IgD-negative memory B cell (primary cell): ENCODE measurements at regions not wholly inside any gene's neighbourhood (a gene's known extent, or its start where the extent isn't known, plus 50 kb on each side); places are given as distances from the start of the nearest gene placed in this dataset.
"Not testable (repeated sequence)": the region's sequence is repeated elsewhere in the genome, so short reads cannot be mapped to it uniquely, and the experiment has no call there.

Experiments used
- H3K27ac Mint-ChIP-seq, 3 donors: one replicate each; pipeline ENCODE4 v1.8.0; 2020 to 2022; ENCODE audit warnings: mild to moderate bottlenecking in 3 of 3, mixed read lengths in 3 of 3, moderate library complexity in 1 of 3
- H3K27me3 Mint-ChIP-seq: one replicate; pipeline ENCODE4 v1.8.0; 2021; ENCODE audit warnings: mixed read lengths
- H3K36me3 Mint-ChIP-seq: one replicate; pipeline ENCODE4 v1.8.0; 2020; ENCODE audit warnings: mild to moderate bottlenecking, mixed read lengths
- H3K4me1 Mint-ChIP-seq, 3 donors: one replicate each; pipeline ENCODE4 v1.8.0; 2020 to 2022; ENCODE audit warnings: mixed read lengths in 3 of 3, mild to moderate bottlenecking in 1 of 3
- H3K4me3 Mint-ChIP-seq, 4 donors: one replicate each; pipeline ENCODE4 v1.8.0; 2020 to 2022; ENCODE audit warnings: mild to moderate bottlenecking in 4 of 4, mixed read lengths in 4 of 4, moderate library complexity in 3 of 4
- H3K9me3 Mint-ChIP-seq, 3 donors: one replicate each; pipeline ENCODE4 v1.8.0; 2020 to 2021; ENCODE audit warnings: mixed read lengths in 3 of 3, mild to moderate bottlenecking in 1 of 3

DNA sequence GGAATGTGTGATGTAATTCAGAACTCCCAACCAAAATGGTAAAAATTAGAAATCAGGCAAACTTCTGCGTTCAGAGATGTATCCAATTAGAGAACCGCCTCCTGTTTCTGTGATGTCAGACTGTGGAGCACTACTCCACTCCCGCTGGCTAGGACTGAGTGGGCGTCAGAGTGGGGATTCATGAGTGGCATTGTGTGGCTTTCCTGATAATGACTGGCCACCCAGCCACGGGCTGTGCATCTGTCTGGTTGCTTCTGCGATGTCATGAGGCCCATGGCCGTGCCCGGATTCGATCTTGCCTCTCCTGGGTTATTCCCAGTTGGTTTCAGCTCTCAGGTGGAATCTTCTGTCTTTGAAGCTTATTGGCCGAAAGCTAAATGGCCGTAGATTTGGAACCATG lies 87.1 kb upstream of the KCNA1 start:
- Mint-ChIP-seq H3K27me3 (peaks cover 5% of the 10 kb centered on the region), H3K4me1 (peaks cover 29 to 50% (median 43%) of the 10 kb centered on the region in 3 donors), H3K36me3 (peaks cover 1% of the 10 kb centered on the region), H3K27ac (no peak overlapping the region), H3K9me3 (no peaks in the 10 kb centered on the region), H3K4me3 (no peak overlapping the region)

DNA sequence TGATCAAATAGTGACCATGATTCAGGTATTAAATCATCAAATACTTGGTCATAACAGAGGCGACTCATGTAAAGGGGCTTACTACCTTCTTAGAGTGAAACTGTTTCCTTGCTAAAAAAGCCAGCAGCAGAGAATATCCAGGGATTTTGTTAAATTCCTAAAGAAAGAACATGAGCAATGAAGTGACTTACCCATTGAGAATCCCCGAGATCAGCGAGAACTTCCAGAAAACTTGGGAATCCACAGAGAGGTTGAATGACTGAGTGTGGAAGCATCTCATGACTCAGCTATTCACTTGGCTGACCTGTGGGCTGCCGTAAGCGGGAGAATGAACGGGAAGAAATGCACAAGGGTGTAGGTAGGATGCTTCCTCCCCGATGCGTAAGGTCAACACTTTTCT lies 85.3 kb upstream of the KCNA1 start:
- H3K4me1 Mint-ChIP-seq = peaks cover 41 to 58% (median 54%) of the 10 kb centered on the region in 3 donors
- H3K4me3 Mint-ChIP-seq = peak overlapping the region in 1 of 4 donors; percentile 27
- H3K9me3 Mint-ChIP-seq = no peaks in the 10 kb centered on the region
- peaks cover 1% of the 10 kb centered on the region for H3K36me3 Mint-ChIP-seq
- peaks cover 4% of the 10 kb centered on the region for H3K27me3 Mint-ChIP-seq
- H3K27ac Mint-ChIP-seq = no peak overlapping the region

DNA sequence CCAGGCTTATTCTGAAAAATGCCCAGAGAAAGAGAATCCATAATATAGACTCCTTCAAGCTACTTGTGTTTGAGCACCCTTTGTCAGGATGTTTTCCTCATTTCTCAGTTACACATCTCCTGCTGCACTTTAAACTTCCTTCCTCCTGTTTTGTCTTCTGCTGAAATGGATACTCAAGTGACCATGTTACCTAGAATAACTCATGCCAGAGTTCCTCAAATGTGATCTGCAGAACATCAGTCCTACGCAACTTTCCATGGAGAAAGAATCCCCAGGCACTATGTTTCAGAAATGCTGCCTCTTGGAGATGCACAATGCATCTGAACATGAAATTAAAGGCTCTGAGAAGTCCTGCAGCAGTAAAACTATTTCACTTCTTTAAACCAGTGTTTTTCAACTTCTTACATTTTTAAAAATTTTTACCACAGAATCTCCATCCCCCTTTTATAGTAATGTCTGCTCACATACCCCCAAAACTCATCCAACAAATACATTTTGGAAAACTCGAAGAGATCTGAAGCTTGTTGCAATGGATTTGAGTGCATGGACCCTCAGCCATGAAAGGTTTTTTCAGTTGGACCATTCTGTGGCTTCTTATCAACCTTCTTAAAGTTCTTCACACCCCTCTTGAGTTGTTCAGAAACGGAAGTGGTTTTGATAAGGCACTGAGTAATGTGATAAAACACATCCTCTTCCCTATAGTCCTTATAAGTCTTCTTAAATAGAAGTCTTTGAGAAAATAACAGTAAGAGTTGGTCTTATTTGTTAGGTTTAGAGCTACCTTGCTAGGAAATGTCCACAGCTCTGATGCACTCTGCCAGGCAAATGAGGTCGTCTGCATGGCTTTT lies 84.5 kb upstream of the KCNA1 start:
- peaks cover 1% of the 10 kb centered on the region for H3K36me3 Mint-ChIP-seq
- peak overlapping the region in 3 of 4 donors; percentile 2 to 76 (median 63) for H3K4me3 Mint-ChIP-seq
- H3K27me3 Mint-ChIP-seq = peaks cover 2% of the 10 kb centered on the region
- peaks cover 43 to 58% (median 52%) of the 10 kb centered on the region in 3 donors for H3K4me1 Mint-ChIP-seq
- no peaks in the 10 kb centered on the region for H3K9me3 Mint-ChIP-seq
- peak overlapping the region in 1 of 3 donors; percentile 40 for H3K27ac Mint-ChIP-seq

DNA sequence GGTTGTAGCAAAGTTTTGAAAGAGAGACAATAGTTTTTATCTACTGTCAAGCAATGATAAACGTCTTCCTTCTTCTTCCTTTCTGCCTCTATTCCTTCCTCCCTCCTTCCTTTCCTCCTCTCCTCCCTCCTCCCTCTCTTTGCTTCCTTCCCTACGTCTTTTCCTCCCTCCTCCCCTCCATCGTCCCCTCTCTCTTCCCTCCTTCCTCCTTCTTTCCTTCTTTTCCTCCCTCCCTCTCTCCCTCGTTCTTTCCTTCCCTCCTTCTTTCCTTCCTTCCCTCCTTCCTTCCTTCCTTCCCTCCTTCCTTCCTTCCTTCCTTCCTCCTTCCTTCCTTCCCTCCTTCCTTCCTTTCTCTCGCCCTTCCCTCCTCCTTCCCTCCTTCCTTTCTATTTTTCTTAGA lies 82.8 kb upstream of the KCNA1 start:
- Mint-ChIP-seq H3K4me1 (peaks cover 42 to 58% (median 44%) of the 10 kb centered on the region in 3 donors), H3K9me3 (no peaks in the 10 kb centered on the region), H3K27ac (peak overlapping the region in 1 of 3 donors; percentile 41), H3K36me3 (peaks cover 1% of the 10 kb centered on the region), H3K4me3 (peak overlapping the region in 1 of 4 donors; percentile 59), H3K27me3 (peaks cover 2% of the 10 kb centered on the region)

GRCh38 chr12:4828176-4828575 lies 81.5 kb upstream of the KCNA1 start:
- H3K9me3 Mint-ChIP-seq = no peaks in the 10 kb centered on the region
- peaks cover 44 to 62% (median 45%) of the 10 kb centered on the region in 3 donors for H3K4me1 Mint-ChIP-seq
- peaks cover 2% of the 10 kb centered on the region for H3K27me3 Mint-ChIP-seq
- peak overlapping the region; percentile 2 to 92 (median 58) for H3K4me3 Mint-ChIP-seq
- peak overlapping the region in 2 of 3 donors; percentile 83 to 90 for H3K27ac Mint-ChIP-seq
- H3K36me3 Mint-ChIP-seq = peaks cover 1% of the 10 kb centered on the region

DNA sequence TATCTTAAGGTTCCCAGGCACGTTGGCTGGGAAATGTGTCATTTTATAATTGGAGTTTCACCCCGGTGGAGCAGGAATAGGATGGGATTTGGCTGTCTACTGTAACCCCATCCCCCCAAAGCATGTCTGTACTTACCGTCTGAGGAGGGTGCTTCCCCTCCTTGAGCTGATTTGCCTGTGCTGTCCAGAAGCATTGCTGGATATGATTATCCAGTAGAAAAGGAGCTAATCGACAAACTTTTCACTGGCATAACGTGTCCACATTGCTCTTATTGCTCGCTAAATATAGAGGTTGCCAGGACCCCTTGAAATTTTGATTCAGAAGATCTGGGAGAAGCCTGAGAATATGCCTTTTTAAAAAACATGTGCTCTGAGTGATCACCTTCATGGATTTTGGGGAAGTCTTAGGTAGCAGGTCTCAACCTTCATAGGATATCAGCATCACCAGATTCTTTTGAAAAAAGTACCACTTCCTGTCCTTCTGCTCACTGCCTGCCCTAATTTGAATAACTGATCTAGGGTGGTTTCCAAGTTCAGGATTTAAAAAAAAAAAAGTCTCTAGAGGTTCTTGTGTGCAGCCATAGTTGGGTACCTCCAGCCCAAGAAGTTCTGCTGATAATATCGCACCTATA lies 80.4 kb upstream of the KCNA1 start:
- peaks cover 44 to 64% (median 45%) of the 10 kb centered on the region in 3 donors for H3K4me1 Mint-ChIP-seq
- peak overlapping the region; percentile 66 to 92 (median 80) for H3K4me3 Mint-ChIP-seq
- peaks cover 1% of the 10 kb centered on the region for H3K36me3 Mint-ChIP-seq
- H3K27ac Mint-ChIP-seq = peak overlapping the region; percentile 83 to 92 (median 90)
- H3K27me3 Mint-ChIP-seq = peaks cover 2% of the 10 kb centered on the region
- H3K9me3 Mint-ChIP-seq = no peaks in the 10 kb centered on the region

DNA sequence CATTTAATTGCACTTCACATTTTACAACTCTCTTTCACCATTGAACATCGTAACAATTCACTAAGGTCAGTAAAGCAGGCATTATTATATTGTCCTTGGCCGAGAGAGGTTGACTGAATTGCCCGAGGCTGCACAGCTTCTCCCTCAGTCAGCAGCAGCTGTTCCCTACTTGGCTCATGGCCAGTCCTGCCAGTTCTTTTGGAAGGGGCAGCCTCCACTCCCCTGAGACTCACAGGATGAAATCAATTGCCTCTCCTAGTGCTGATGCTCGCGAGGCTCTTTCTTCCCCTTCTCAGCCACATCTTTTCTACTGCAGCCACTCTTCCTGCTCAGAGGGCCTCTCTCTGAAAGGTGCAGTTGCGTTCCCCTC lies 79.9 kb upstream of the KCNA1 start:
- Mint-ChIP-seq H3K4me3 (peak overlapping the region; percentile 66 to 92 (median 80)), H3K27ac (peak overlapping the region; percentile 83 to 92 (median 90)), H3K36me3 (peaks cover 1% of the 10 kb centered on the region)

DNA sequence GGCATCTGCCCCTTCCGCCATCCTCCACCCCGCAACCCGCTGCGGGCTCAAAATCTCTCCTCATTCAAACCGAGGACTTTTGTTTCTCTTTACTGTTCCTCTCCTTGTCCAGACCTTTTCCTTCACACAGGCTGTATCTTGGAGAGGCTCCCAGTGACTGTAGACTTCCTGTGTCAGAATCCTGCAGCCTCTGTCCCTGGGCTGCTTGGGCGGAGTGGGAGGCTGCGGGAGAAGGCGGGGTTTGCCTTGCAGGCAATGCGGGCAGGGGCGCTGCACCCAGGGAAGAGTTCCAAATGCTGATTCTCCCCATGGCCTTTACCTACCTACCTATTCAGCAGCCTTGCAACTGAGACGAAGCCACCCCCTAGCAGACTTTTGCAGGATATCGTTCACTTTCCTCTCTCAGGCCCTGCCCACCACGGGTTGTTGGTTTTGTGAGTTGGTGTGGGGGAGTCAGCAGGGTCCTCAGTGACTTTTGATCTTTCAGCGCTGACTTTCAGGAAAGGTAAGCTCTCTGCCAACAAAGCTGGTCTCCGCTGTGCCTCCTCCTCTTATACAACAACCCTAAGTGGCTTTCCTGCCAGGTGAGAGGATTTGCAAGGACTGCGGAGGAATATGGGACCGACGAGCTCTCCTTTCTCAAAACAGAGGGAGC lies 79.0 kb upstream of the KCNA1 start:
- Mint-ChIP-seq H3K4me1 (peaks cover 33 to 51% (median 36%) of the 10 kb centered on the region in 3 donors), H3K9me3 (no peaks in the 10 kb centered on the region), H3K27me3 (peaks cover 2% of the 10 kb centered on the region), H3K4me3 (peak overlapping the region in 3 of 4 donors; percentile 24 to 92 (median 61)), H3K27ac (peak overlapping the region in 2 of 3 donors; percentile 70 to 92), H3K36me3 (no peaks in the 10 kb centered on the region)

More for the DNA sequence above, 79.9 kb upstream of the KCNA1 start:
- H3K4me1 Mint-ChIP-seq = peaks cover 39 to 60% (median 45%) of the 10 kb centered on the region in 3 donors
- peaks cover 2% of the 10 kb centered on the region for H3K27me3 Mint-ChIP-seq
- no peaks in the 10 kb centered on the region for H3K9me3 Mint-ChIP-seq

GRCh38 chr12:4833053-4833452 lies 76.7 kb upstream of the KCNA1 start:
- Mint-ChIP-seq H3K4me1 (peaks cover 21 to 34% (median 25%) of the 10 kb centered on the region in 3 donors), H3K9me3 (no peaks in the 10 kb centered on the region), H3K27ac (no peak overlapping the region), H3K36me3 (no peaks in the 10 kb centered on the region), H3K4me3 (no peak overlapping the region), H3K27me3 (peaks cover 1% of the 10 kb centered on the region)

DNA sequence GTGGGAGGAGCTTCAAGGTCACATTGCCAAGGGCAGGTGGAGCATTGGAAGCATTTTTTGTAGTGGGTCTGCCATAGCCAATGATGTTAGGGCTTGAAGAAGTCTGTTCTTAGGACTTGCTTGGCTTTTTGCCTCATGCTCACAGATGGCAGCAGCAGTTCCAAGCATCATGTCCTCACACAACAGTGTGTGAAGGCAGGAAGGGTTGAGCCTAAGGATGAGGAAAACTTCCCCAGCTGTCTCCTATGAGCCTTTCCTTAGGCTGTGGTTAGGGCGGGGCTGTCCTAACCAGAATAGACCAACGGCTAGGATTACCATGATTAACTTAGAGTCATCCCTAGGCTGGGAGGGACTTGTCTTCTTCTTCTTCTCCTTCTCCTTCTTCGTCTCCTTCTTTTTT lies 76.2 kb upstream of the KCNA1 start:
- peak overlapping the region in 1 of 4 donors; percentile 41 for H3K4me3 Mint-ChIP-seq
- no peak overlapping the region for H3K27ac Mint-ChIP-seq
- H3K36me3 Mint-ChIP-seq = no peaks in the 10 kb centered on the region
- peaks cover 16 to 29% (median 21%) of the 10 kb centered on the region in 3 donors for H3K4me1 Mint-ChIP-seq
- H3K27me3 Mint-ChIP-seq = peaks cover 1% of the 10 kb centered on the region
- H3K9me3 Mint-ChIP-seq = no peaks in the 10 kb centered on the region

DNA sequence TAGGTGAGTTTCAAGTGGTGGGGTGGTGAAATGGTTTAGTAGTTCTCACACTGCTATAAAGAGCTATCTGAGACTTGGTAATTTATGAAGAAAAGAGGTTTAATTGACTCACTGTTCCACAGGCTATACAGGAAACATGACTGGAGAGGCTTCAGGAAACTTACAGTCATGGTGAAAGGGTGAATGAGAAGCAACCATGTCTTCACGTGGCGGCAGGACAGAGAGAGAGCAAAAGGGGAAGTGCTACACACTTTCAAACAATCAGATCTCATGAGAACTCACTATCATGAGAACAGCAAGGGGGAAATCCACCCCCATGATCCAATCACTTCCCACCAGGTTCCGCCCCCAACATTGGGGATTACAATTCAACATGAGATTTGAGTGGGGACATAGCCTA lies 67.3 kb upstream of the KCNA1 start:
- not testable (repeated sequence) for H3K4me1 Mint-ChIP-seq, H3K9me3 Mint-ChIP-seq, H3K4me3 Mint-ChIP-seq, H3K36me3 Mint-ChIP-seq, H3K27me3 Mint-ChIP-seq
- peak overlapping the region in 1 of 3 donors; percentile 27 for H3K27ac Mint-ChIP-seq

GRCh38 chr12:4843907-4844306 lies 65.8 kb upstream of the KCNA1 start:
- H3K27ac Mint-ChIP-seq = no peak overlapping the region
- H3K9me3 Mint-ChIP-seq = peaks cover 3 to 9% (median 4%) of the 10 kb centered on the region in 3 donors
- peaks cover 2% of the 10 kb centered on the region for H3K36me3 Mint-ChIP-seq
- H3K4me1 Mint-ChIP-seq = peaks cover 7 to 8% (median 7%) of the 10 kb centered on the region in 3 donors
- no peaks in the 10 kb centered on the region for H3K27me3 Mint-ChIP-seq
- no peak overlapping the region for H3K4me3 Mint-ChIP-seq

DNA sequence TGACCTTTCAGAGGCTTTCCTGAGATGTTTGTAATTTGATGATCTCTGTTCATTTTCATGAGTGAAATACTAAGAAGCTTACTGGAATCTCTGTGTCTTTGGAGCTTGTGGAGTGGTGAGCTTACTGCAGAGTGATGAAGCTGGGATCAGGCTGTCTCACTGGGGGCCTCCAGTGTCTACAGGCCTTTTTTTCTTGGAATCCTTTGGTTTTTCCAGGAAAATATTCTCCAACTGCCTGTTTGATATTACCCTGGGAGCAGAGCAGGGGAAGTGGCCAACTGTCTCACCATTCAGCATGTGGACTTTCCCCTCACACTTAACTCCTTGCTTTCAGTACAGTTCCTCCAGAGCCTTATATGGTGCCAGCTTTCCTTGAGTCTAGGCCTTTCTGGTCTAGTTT lies 62.0 kb upstream of the KCNA1 start:
- peaks cover 4 to 6% (median 5%) of the 10 kb centered on the region in 3 donors for H3K4me1 Mint-ChIP-seq
- peaks cover 0 to 3% (median under 1%) of the 10 kb centered on the region in 3 donors for H3K9me3 Mint-ChIP-seq
- peaks cover 2% of the 10 kb centered on the region for H3K36me3 Mint-ChIP-seq
- no peak overlapping the region for H3K4me3 Mint-ChIP-seq
- no peaks in the 10 kb centered on the region for H3K27me3 Mint-ChIP-seq
- no peak overlapping the region for H3K27ac Mint-ChIP-seq

DNA sequence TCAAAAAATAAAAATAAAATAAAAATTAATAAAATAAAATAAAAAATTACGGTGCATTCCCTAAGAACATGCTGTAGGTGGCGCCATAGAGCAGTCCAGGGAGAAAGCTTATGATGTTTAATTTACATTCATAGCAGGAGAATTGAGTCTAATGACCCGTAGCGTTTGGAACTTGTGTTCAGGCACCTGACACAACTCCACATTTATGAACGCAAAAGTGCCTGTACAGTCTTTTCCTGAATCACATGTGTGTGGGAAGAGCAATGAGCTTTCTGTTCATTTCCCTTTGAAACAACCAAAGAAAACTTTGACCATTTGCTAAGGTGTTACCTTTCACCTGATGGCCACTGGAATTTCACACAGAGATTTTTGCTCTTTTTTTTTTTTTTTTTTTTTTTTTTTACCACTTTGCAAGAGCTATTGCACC lies 60.6 kb upstream of the KCNA1 start:
- peaks cover 3 to 4% (median 3%) of the 10 kb centered on the region in 3 donors for H3K4me1 Mint-ChIP-seq
- no peaks in the 10 kb centered on the region for H3K27me3 Mint-ChIP-seq
- H3K9me3 Mint-ChIP-seq = peaks cover 0 to 2% (median 0%) of the 10 kb centered on the region in 3 donors
- peaks cover 1% of the 10 kb centered on the region for H3K36me3 Mint-ChIP-seq
- H3K27ac Mint-ChIP-seq = peak overlapping the region in 1 of 3 donors; percentile 61
- H3K4me3 Mint-ChIP-seq = no peak overlapping the region

DNA sequence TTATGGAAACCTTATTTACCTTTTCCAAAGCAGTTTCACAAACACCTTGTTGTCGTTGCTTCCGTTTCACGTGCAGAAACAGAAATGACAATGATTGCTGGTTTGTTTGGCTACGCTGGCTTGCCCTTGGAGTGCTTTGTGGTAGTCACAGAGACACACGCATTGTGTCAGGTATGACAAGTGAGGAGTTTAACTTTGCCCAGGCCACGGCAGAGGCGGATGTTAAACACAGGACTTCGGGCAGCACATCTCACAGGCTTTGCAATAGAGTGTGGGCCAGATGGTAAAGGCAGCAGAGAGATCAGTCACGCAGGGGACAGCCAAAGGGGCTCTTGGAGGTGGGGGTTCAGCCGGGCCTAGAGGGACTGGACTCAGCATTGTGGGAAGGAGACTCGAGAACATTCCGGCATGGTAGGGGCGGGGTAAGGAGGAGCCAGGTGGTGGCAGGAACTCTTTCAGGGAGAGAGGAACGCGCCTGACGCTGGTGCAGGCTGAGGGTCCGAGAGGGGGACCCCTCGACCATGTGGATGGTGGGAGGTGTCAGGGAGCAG lies 59.8 kb upstream of the KCNA1 start:
- Mint-ChIP-seq H3K27ac (no peak overlapping the region), H3K4me1 (peaks cover 3% of the 10 kb centered on the region in 3 donors), H3K27me3 (no peaks in the 10 kb centered on the region), H3K4me3 (no peak overlapping the region), H3K9me3 (no peaks in the 10 kb centered on the region), H3K36me3 (no peaks in the 10 kb centered on the region)
